ENCODE measurements at regions not wholly inside any gene's neighbourhood (a gene's known extent, or its start where the extent isn't known, plus 50 kb on each side); places are given as distances from the start of the nearest gene placed in this dataset.

GRCh38 chr15:96064351-96064756, 266.1 kb upstream of the NR2F2 start:
- no peak overlapping the region for H3K4me3 Mint-ChIP-seq
- DNase-seq (ENCODE audit: low spot score) = peak; percentile 19

More at GRCh38 chr15:96064351-96064756, 266.1 kb upstream of the NR2F2 start:
- no peaks in the 10 kb centered on the region for H3K79me2 ChIP-seq (replicated peaks; ENCODE audit: insufficient read depth)
- no peaks in the 10 kb centered on the region; the same call in 1 of the 2 replicates for H4K20me1 ChIP-seq (replicated peaks; ENCODE audit: insufficient read depth)
- no peaks in the 10 kb centered on the region for H3K9me2 ChIP-seq (ENCODE audit: insufficient read depth)
- H3F3A ChIP-seq (replicated peaks; ENCODE audit: low read depth) = no peaks in the 10 kb centered on the region
- no peak overlapping the region for H2AFZ ChIP-seq
- no peak overlapping the region for H3K4me2 ChIP-seq
- Mint-ChIP-seq H3K4me1 (no peaks in the 10 kb centered on the region), H3K27me3 (ENCODE audit: insufficient read depth, low read depth, poor library complexity) (peaks cover 5% of the 10 kb centered on the region), H3K9me3 (no peaks in the 10 kb centered on the region), H3K27ac (no peak overlapping the region), H3K36me3 (ENCODE audit: low read depth) (no peaks in the 10 kb centered on the region)
- H3K27ac ChIP-seq (ENCODE audit: low read depth) = no peak overlapping the region
- TF ChIP-seq JUNB (IDR thresholded peaks at IDR 0.05; ENCODE audit: unreplicated experiment) (no peak), CREB1 (CRISPR knock-in tag; IDR thresholded peaks at IDR 0.05; ENCODE audit: low read depth) (no peak), EZH2phosphoT487 (IDR thresholded peaks at IDR 0.05; ENCODE audit: unreplicated experiment) (no peak), ZNF462 (CRISPR knock-in tag; IDR thresholded peaks at IDR 0.05) (no peak), REST (IDR thresholded peaks at IDR 0.05; ENCODE audit: unreplicated experiment) (no peak), CTCF (conservative IDR thresholded peaks at IDR 0.05; ENCODE audit: low read depth in 2 of 2) (no peak), ETS1 (IDR thresholded peaks at IDR 0.05) (no peak), NANOG (IDR thresholded peaks at IDR 0.05; ENCODE audit: borderline replicate concordance) (no peak), ZNF114 (CRISPR knock-in tag; IDR thresholded peaks at IDR 0.05) (no peak), STAT1 (IDR thresholded peaks at IDR 0.05; ENCODE audit: unreplicated experiment) (no peak), ZNF331 (CRISPR knock-in tag; IDR thresholded peaks at IDR 0.05; ENCODE audit: low read depth) (no peak)
- H3K4me1 ChIP-seq (ENCODE audit: insufficient read depth) = no peaks in the 10 kb centered on the region
- H3K27me3 ChIP-seq (ENCODE audit: insufficient read depth) = peaks cover 6% of the 10 kb centered on the region
- peak; percentile 39; the same call in 2 of the 3 replicates for ATAC-seq
- no peaks in the 10 kb centered on the region for H3K36me3 ChIP-seq (ENCODE audit: insufficient read depth)
- no peak overlapping the region for H3K4me3 ChIP-seq
